ENCODE measurements at regions not wholly inside any gene's neighbourhood (a gene's known extent, or its start where the extent isn't known, plus 50 kb on each side); places are given as distances from the start of the nearest gene placed in this dataset.

GRCh38 chrX:22803353-22803752, 196.4 kb upstream of the DDX53 start:
- H4K20me1 ChIP-seq (replicated peaks; ENCODE audit: control insufficient read depth, insufficient read depth, low read length), result no peaks in the 10 kb centered on the region
- H3K4me3 ChIP-seq, result no peak overlapping the region
- in situ Hi-C loops (cut with MboI), result no loop called here
- BruUV-seq (replicated peaks), result no TSS peak
- H3K79me2 ChIP-seq (ENCODE audit: control insufficient read depth, insufficient read depth, low read length), result no peaks in the 10 kb centered on the region
- no peaks in the 10 kb centered on the region for H3K36me3 ChIP-seq (ENCODE audit: control insufficient read depth, insufficient read depth, low read length)
- ChIA-PET CTCF (ENCODE audit: low intra/inter-chr PET ratio) (no interaction called here), POLR2A (no interaction called here)
- 0% methylated on average over 1 of the region's 1 CpG for WGBS (ENCODE audit: insufficient coverage, low coverage, missing lambda C conversion rate)
- H3K9me1 ChIP-seq (ENCODE audit: control insufficient read depth, insufficient read depth, low read length), result no peaks in the 10 kb centered on the region
- H3K4me2 ChIP-seq (ENCODE audit: insufficient read depth, low read length), result no peak overlapping the region
- no peaks in the 10 kb centered on the region for H3K27me3 ChIP-seq (ENCODE audit: control insufficient read depth in 2 of 2, insufficient read depth in 2 of 2, low read length in 2 of 2)
- no peak for FAIRE-seq
- H3K4me1 ChIP-seq (replicated peaks in 1 of 2; ENCODE audit: control insufficient read depth in 2 of 2, insufficient read depth in 2 of 2, low read length in 2 of 2), result no peaks in the 10 kb centered on the region
- no peak for ATAC-seq
- intact Hi-C loops (cut with micrococcal nuclease), result no loop called here
- no peak overlapping the region for H3K9ac ChIP-seq (ENCODE audit: insufficient read depth in 1 of 2, low read depth in 2 of 2, low read length in 2 of 2)
- TF ChIP-seq ETV5 (CRISPR knock-in tag; IDR thresholded peaks at IDR 0.05; ENCODE audit: low read depth), result no peak
- TF ChIP-seq CREB3L1 (IDR thresholded peaks at IDR 0.05; ENCODE audit: borderline replicate concordance, low read depth), result no peak
- TF ChIP-seq, protein P1, sequence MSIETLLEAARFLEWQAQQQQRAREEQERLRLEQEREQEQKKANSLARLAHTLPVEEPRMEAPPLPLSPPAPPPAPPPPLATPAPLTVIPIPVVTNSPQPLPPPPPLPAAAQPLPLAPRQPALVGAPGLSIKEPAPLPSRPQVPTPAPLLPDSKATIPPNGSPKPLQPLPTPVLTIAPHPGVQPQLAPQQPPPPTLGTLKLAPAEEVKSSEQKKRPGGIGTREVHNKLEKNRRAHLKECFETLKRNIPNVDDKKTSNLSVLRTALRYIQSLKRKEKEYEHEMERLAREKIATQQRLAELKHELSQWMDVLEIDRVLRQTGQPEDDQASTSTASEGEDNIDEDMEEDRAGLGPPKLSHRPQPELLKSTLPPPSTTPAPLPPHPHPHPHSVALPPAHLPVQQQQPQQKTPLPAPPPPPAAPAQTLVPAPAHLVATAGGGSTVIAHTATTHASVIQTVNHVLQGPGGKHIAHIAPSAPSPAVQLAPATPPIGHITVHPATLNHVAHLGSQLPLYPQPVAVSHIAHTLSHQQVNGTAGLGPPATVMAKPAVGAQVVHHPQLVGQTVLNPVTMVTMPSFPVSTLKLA (conservative IDR thresholded peaks at IDR 0.05), result no peak
- no peak for TF ChIP-seq TSHZ1 (CRISPR knock-in tag; IDR thresholded peaks at IDR 0.05)
- no peak for TF ChIP-seq OTX1 (CRISPR knock-in tag; IDR thresholded peaks at IDR 0.05)
- TF ChIP-seq ASH1L (IDR thresholded peaks at IDR 0.05; ENCODE audit: borderline replicate concordance, low read depth, partially characterized antibody), result no peak
- no peak for TF ChIP-seq HMGN3 (IDR thresholded peaks at IDR 0.05; ENCODE audit: borderline replicate concordance, extremely low read depth, insufficient read length, low read depth, low read length)
- TF ChIP-seq RBFOX2 (IDR thresholded peaks at IDR 0.05; ENCODE audit: low read depth, low read length), result no peak
- DNase-seq (ENCODE audit: extremely low read depth in 1 of 4, low spot score in 3 of 4), result no peak
- H2AFZ ChIP-seq (ENCODE audit: low read depth, low read length), result no peak overlapping the region
- H3K27ac ChIP-seq (ENCODE audit: extremely low read depth, low read depth, low read length), result no peak overlapping the region
- no peaks in the 10 kb centered on the region; the same call in 1 of the 2 replicates for H3K9me3 ChIP-seq (replicated peaks; ENCODE audit: control insufficient read depth, insufficient read depth, low read depth, low read length)
